ENCODE measurements at regions not wholly inside any gene's neighbourhood (a gene's known extent, or its start where the extent isn't known, plus 50 kb on each side); places are given as distances from the start of the nearest gene placed in this dataset.
A peak's percentile ranks its signal among the peaks of the same experiment; 100 is the strongest.

DNA sequence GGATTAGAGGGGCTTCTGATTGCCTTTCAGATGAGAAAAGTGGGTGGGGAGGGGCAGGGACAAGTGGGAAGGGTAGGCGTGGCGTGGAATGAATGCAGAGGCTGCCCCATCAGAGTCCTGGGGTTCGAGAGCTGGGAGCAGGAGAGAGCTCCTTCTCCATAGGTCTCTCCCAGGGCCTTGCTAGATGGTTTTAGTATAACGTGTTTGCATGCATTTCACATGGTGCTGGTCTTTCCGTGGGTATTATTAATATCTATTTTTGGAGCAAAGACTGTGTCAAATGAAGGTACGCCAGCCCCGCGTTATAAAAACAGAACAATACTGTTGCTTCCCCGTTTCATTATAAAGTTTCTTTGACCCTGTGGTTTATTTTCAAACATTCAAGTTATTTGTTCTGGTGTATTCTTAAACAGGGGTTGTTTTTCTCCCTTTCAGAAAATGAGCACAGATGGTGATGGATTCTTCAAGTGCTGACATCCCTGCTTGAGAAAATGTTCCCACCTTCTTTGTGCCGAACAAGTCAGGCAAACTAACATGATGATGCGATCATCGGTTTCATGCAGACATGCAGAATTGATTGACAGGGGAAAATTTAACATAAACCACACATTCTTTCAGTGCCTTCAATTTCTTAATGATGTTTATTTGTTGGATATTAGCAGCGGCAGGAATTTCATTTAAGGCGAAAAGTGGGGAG is 62.1 kb upstream of the ZNF536 start:
- WGBS, 2 donors = 63 to 73% methylated on average over 14 of the region's 14 CpGs
- Histone ChIP-seq H3K9me3 (no peaks in the 10 kb centered on the region), H3K27me3 (no peaks in the 10 kb centered on the region), H3K4me1 (peaks cover 0 to 29% (median 8%) of the 10 kb centered on the region in 4 donors), H3K36me3 (no peaks in the 10 kb centered on the region), H3K27ac (peak overlapping the region in 2 of 4 donors; percentile 4 to 31), H3K4me3 (no peak overlapping the region)
- TF ChIP-seq CTCF (IDR thresholded peaks at IDR 0.05) = no peak
- no peak for TF ChIP-seq POLR2A (IDR thresholded peaks at IDR 0.05)
- no peak for TF ChIP-seq EP300 (IDR thresholded peaks at IDR 0.05)
- no peak for DNase-seq (ENCODE audit: low spot score in 2 of 2)

- WGBS, 2 donors = 70 to 82% methylated on average over 14 to 16 of the region's 16 CpGs
- no peaks in the 10 kb centered on the region for H3K36me3 ChIP-seq
- no peak for DNase-seq (ENCODE audit: low spot score in 2 of 2)
Observed at GRCh38 chr19:30310602-30311263, 61.5 kb upstream of the ZNF536 start.

DNA sequence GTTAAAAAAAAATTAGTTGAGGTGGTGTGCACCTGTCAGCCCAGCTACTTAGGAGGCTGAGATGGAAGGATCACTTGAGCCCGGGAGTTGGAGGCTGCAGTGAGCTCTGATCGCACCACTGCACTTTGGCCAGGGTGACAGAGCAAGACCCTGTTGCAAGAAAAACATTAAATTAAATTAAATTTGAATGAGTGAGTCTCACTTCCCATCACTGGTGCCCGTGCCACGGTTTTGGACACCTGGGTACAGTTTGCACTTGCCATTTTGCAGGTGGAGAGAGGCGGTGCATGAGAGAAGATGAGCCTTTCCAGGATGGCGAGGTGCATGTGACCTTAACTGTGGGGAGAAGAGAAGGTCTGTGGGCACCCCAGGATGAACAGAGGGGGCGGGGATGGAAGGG is 60.3 kb upstream of the ZNF536 start:
- no peaks in the 10 kb centered on the region for H3K27me3 ChIP-seq
- no peaks in the 10 kb centered on the region for H3K9me3 ChIP-seq
- no peaks in the 10 kb centered on the region for H3K36me3 ChIP-seq
- DNase-seq (ENCODE audit: low spot score in 2 of 2) = no peak
- no peak overlapping the region for H3K27ac ChIP-seq
- TF ChIP-seq EP300 (IDR thresholded peaks at IDR 0.05) (no peak), CTCF (IDR thresholded peaks at IDR 0.05) (no peak), POLR2A (IDR thresholded peaks at IDR 0.05) (no peak)
- H3K4me3 ChIP-seq = no peak overlapping the region
- WGBS, 2 donors = 91 to 93% methylated on average over 7 of the region's 7 CpGs
- peaks cover 0 to 17% (median 3%) of the 10 kb centered on the region in 4 donors for H3K4me1 ChIP-seq

More at GRCh38 chr19:30310602-30311263, 61.5 kb upstream of the ZNF536 start:
- H3K4me1 ChIP-seq = peaks cover 0 to 22% (median 5%) of the 10 kb centered on the region in 4 donors
- H3K27me3 ChIP-seq = no peaks in the 10 kb centered on the region
- no peak overlapping the region for H3K4me3 ChIP-seq
- H3K27ac ChIP-seq = peak overlapping the region in 1 of 4 donors; percentile 31
- TF ChIP-seq POLR2A (IDR thresholded peaks at IDR 0.05) = no peak
- no peak for TF ChIP-seq CTCF (IDR thresholded peaks at IDR 0.05)
- no peak for TF ChIP-seq EP300 (IDR thresholded peaks at IDR 0.05)
- no peaks in the 10 kb centered on the region for H3K9me3 ChIP-seq

- no peak overlapping the region for H3K27ac ChIP-seq
- no peaks in the 10 kb centered on the region for H3K27me3 ChIP-seq
- WGBS, 2 donors = 81 to 87% methylated on average over 11 of the region's 14 CpGs
- H3K4me1 ChIP-seq = peaks cover 0 to 9% (median 3%) of the 10 kb centered on the region in 4 donors
- peak in 1 of 2 donors; percentile 7 for DNase-seq (ENCODE audit: low spot score in 2 of 2)
- no peaks in the 10 kb centered on the region for H3K36me3 ChIP-seq
- H3K9me3 ChIP-seq = no peaks in the 10 kb centered on the region
- H3K4me3 ChIP-seq = no peak overlapping the region
- TF ChIP-seq EP300 (IDR thresholded peaks at IDR 0.05) (no peak), POLR2A (IDR thresholded peaks at IDR 0.05) (no peak), CTCF (IDR thresholded peaks at IDR 0.05) (no peak)
Observed at GRCh38 chr19:30312582-30313352, 59.4 kb upstream of the ZNF536 start.

All from tibial nerve (tissue), 4 donors.